ENCODE measurements at regions not wholly inside any gene's neighbourhood (a gene's known extent, or its start where the extent isn't known, plus 50 kb on each side); places are given as distances from the start of the nearest gene placed in this dataset.
"Not testable (repeated sequence)": the region's sequence is repeated elsewhere in the genome, so short reads cannot be mapped to it uniquely, and the experiment has no call there.

- ATAC-seq (ENCODE audit: poor library complexity) (peak; percentile 27), DNase-seq (no peak)
- intact Hi-C loops (cut with DNase I) = no loop called here
These were observed 80.1 kb upstream of the SH3PXD2B start for GRCh38 chr5:172534229-172535107.

GRCh38 chr5:172533399-172534228, 79.3 kb upstream of the SH3PXD2B start:
- DNase-seq = no peak

GRCh38 chr5:172533058-172533398, 78.7 kb upstream of the SH3PXD2B start:
- DNase-seq (no peak), ATAC-seq (ENCODE audit: poor library complexity) (no peak)
- intact Hi-C loops (cut with DNase I) = no loop called here

More at GRCh38 chr5:172533399-172534228, 79.3 kb upstream of the SH3PXD2B start:
- intact Hi-C loops (cut with DNase I) = no loop called here
- peak; percentile 85 for ATAC-seq (ENCODE audit: poor library complexity)

- intact Hi-C loops (cut with DNase I); DNase-seq; ATAC-seq (ENCODE audit: poor library complexity): not testable (repeated sequence)
These were observed 78.1 kb upstream of the SH3PXD2B start for GRCh38 chr5:172532439-172532838.

- intact Hi-C loops (cut with DNase I) = no loop called here
- ATAC-seq (ENCODE audit: poor library complexity) (no peak), DNase-seq (no peak)
These were observed 77.3 kb upstream of the SH3PXD2B start for GRCh38 chr5:172531704-172532026.

GRCh38 chr5:172530878-172531703, 76.8 kb upstream of the SH3PXD2B start:
- ATAC-seq (ENCODE audit: poor library complexity) = no peak
- intact Hi-C loops (cut with DNase I) = no loop called here
- DNase-seq = no peak

GRCh38 chr5:172530406-172530805, 76.1 kb upstream of the SH3PXD2B start:
- DNase-seq (no peak), ATAC-seq (ENCODE audit: poor library complexity) (no peak)
- intact Hi-C loops (cut with DNase I) = no loop called here

- ATAC-seq (ENCODE audit: poor library complexity) = no peak
- DNase-seq = no peak
- intact Hi-C loops (cut with DNase I) = no loop called here
These were observed 75.6 kb upstream of the SH3PXD2B start for GRCh38 chr5:172529896-172530295.

- ATAC-seq (ENCODE audit: poor library complexity) = no peak
- intact Hi-C loops (cut with DNase I) = no loop called here
- no peak for DNase-seq
These were observed 74.1 kb upstream of the SH3PXD2B start for GRCh38 chr5:172528440-172528839.

- intact Hi-C loops (cut with DNase I) = no loop called here
- no peak for ATAC-seq (ENCODE audit: poor library complexity)
- no peak for DNase-seq
These were observed 73.2 kb upstream of the SH3PXD2B start for GRCh38 chr5:172527559-172527958.

GRCh38 chr5:172525996-172526360, 71.7 kb upstream of the SH3PXD2B start:
- DNase-seq = no peak
- no peak for ATAC-seq (ENCODE audit: poor library complexity)
- intact Hi-C loops (cut with DNase I) = no loop called here

- intact Hi-C loops (cut with DNase I) = no loop called here
- no peak for DNase-seq
- no peak for ATAC-seq (ENCODE audit: poor library complexity)
These were observed 71.1 kb upstream of the SH3PXD2B start for GRCh38 chr5:172525307-172525995.

GRCh38 chr5:172524573-172525021, 70.3 kb upstream of the SH3PXD2B start:
- intact Hi-C loops (cut with DNase I) = no loop called here
- ATAC-seq (ENCODE audit: poor library complexity) = no peak
- no peak for DNase-seq

GRCh38 chr5:172523146-172523745, 68.9 kb upstream of the SH3PXD2B start:
- intact Hi-C loops (cut with DNase I) = no loop called here
- ATAC-seq (ENCODE audit: poor library complexity) = peak; percentile 57
- DNase-seq = no peak

GRCh38 chr5:172521338-172521932, 67.1 kb upstream of the SH3PXD2B start:
- DNase-seq (no peak), ATAC-seq (ENCODE audit: poor library complexity) (no peak)
- intact Hi-C loops (cut with DNase I) = no loop called here

GRCh38 chr5:172511952-172512351, 57.6 kb upstream of the SH3PXD2B start:
- DNase-seq (no peak), ATAC-seq (ENCODE audit: poor library complexity) (no peak)
- intact Hi-C loops (cut with DNase I) = no loop called here

GRCh38 chr5:172509405-172509781, 55.1 kb upstream of the SH3PXD2B start:
- ATAC-seq (ENCODE audit: poor library complexity) (peak; percentile 12), DNase-seq (peak; percentile 54)
- intact Hi-C loops (cut with DNase I) = no loop called here
